GM13977 (cell line): ENCODE measurements at regions not wholly inside any gene's neighbourhood (a gene's known extent, or its start where the extent isn't known, plus 50 kb on each side); places are given as distances from the start of the nearest gene placed in this dataset.

Experiments
- DNase-seq: peaks from one replicate; pipeline ENCODE4 v3.0.0; 2012; ENCODE audit warnings: low spot score
- CTCF ChIP-seq: IDR thresholded peaks from 2 replicates; pipeline ENCODE4 v1.5.1; 2012; ENCODE audit warnings: mild to moderate bottlenecking, control low read depth; ENCODE audit not compliant: insufficient read depth; ENCODE audit errors: extremely low read depth, missing control alignments
- in situ Hi-C: fragments of 300-500 bp; cut with MboI; formaldehyde crosslinking; loops from one replicate; pipeline ENCODE4 v1.12.0; 2022; ENCODE audit warnings: low sequenced_read_pairs, low pct_unique_long_range_greater_than_20kb, mixed read lengths, inconsistent platforms; ENCODE audit not compliant: unreplicated experiment

- TF ChIP-seq CTCF: no peak
- in situ Hi-C loops: no loop called here
These were observed 454.3 kb downstream of the TLE1 start for GRCh38 chr9:81234924-81235610.

GRCh38 chr9:81231011-81231410, 458.3 kb downstream of the TLE1 start:
- no peak for DNase-seq
- TF ChIP-seq CTCF: no peak
- in situ Hi-C loops: no loop called here

More at GRCh38 chr9:81234924-81235610, 454.3 kb downstream of the TLE1 start:
- DNase-seq: no peak

- in situ Hi-C loops: no loop called here
- no peak for DNase-seq
- no peak for TF ChIP-seq CTCF
These were observed 461.7 kb downstream of the TLE1 start for GRCh38 chr9:81227507-81228245.

GRCh38 chr9:81225596-81225995, 463.8 kb downstream of the TLE1 start:
- TF ChIP-seq CTCF: no peak
- in situ Hi-C loops: no loop called here
- no peak for DNase-seq

GRCh38 chr9:81224166-81225081, 464.9 kb downstream of the TLE1 start:
- no peak for DNase-seq
- in situ Hi-C loops: no loop called here
- no peak for TF ChIP-seq CTCF

- TF ChIP-seq CTCF: no peak
- DNase-seq: no peak
- in situ Hi-C loops: no loop called here
These were observed 474.4 kb downstream of the TLE1 start for GRCh38 chr9:81214975-81215374.
